Testis (tissue), 2 donors: ENCODE measurements at regions not wholly inside any gene's neighbourhood (a gene's known extent, or its start where the extent isn't known, plus 50 kb on each side); places are given as distances from the start of the nearest gene placed in this dataset.

Experiments used
- DNase-seq: peaks from one replicate; pipeline ENCODE4 v3.0.0-alpha.2; 2019
- H3K27ac ChIP-seq, 2 donors: fragments of 200-600 bp; sonication (generic); one replicate each; pipeline ENCODE4 v1.5.1; 2019
- H3K27me3 ChIP-seq: fragments of 200-600 bp; sonication (generic); one replicate; pipeline ENCODE4 v1.5.1; 2019
- H3K36me3 ChIP-seq: fragments of 200-600 bp; sonication (generic); one replicate; pipeline ENCODE4 v1.5.1; 2017; ENCODE audit warnings: low read depth; ENCODE audit errors: missing control alignments
- H3K4me1 ChIP-seq: fragments of 200-600 bp; sonication (generic); one replicate; pipeline ENCODE4 v1.5.1; 2019
- H3K4me3 ChIP-seq, 2 donors: fragments of 200-600 bp; sonication (generic); one replicate each; pipeline ENCODE4 v1.5.1; 2017 to 2019
- H3K9me3 ChIP-seq: fragments of 200-600 bp; sonication (generic); one replicate; pipeline ENCODE4 v1.5.1; 2017
- CTCF ChIP-seq, 3 experiments: fragments of 450-650 bp in 2 of 3; fragments of 200-600 bp in 1 of 3; sonication (generic) in 1 of 3; IDR thresholded peaks; one replicate each; pipeline ENCODE4 v1.5.1; 2016 to 2019; ENCODE audit warnings: antibody characterized with exemption in 3 of 3, mild to moderate bottlenecking in 2 of 3, moderate library complexity in 1 of 3
- POLR2A ChIP-seq: fragments of 450-650 bp; IDR thresholded peaks from one replicate; pipeline ENCODE4 v1.6.1; 2017; ENCODE audit warnings: antibody characterized with exemption, mild to moderate bottlenecking, moderate library complexity
- WGBS, 2 donors: methylation state at CpG; one replicate each; pipeline ENCODE4 v1.1.5; 2018; 5-methylcytosine and 5-hydroxymethylcytosine counted together
- intact Hi-C: fragments of 100-400 bp; cut with DNase I; formaldehyde crosslinking; loops from one replicate; pipeline ENCODE4 v1.15.1; 2023; ENCODE audit warnings: low total_unique reads

- intact Hi-C loops: no loop called here
- Histone ChIP-seq H3K9me3 (no peaks in the 10 kb centered on the region), H3K36me3 (no peaks in the 10 kb centered on the region), H3K27ac (no peak overlapping the region), H3K27me3 (no peaks in the 10 kb centered on the region), H3K4me3 (no peak overlapping the region), H3K4me1 (no peaks in the 10 kb centered on the region)
- 69 to 82% methylated on average over 3 of the region's 3 CpGs for WGBS, 2 donors
- no peak for DNase-seq
- TF ChIP-seq CTCF (IDR thresholded peaks at IDR 0.05): no peak
- no peak for TF ChIP-seq POLR2A
Measured at GRCh38 chr1:58030456-58030855, 516.1 kb downstream of the OMA1 start.

DNA sequence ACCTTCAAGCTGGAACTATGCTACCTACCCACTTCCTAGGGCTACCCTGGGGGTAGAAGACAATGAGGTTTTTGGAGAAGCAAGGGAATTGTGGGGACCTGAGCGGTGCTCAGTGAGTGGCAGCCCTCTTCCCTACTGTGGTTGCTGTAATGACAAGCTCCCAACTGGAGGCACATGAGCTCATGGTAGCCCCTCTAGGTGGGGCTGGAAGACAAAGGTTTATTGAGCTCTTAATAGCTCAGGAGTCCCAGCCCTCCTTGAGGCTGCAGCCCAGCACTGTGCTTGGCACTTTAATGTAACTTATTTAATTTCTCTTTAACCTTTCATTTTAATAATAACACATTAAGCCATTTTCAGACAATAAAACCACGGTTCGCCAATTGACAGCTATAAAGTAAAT lies 528.9 kb downstream of the OMA1 start:
- TF ChIP-seq CTCF (IDR thresholded peaks at IDR 0.05) (no peak), POLR2A (no peak)
- no peak for DNase-seq
- WGBS, 2 donors: 93 to 94% methylated on average over 3 of the region's 3 CpGs
- H3K9me3 ChIP-seq: no peaks in the 10 kb centered on the region
- H3K36me3 ChIP-seq: no peaks in the 10 kb centered on the region
- H3K4me1 ChIP-seq: no peaks in the 10 kb centered on the region
- H3K27ac ChIP-seq: no peak overlapping the region
- intact Hi-C loops: no loop called here
- H3K4me3 ChIP-seq: no peak overlapping the region
- no peaks in the 10 kb centered on the region for H3K27me3 ChIP-seq

DNA sequence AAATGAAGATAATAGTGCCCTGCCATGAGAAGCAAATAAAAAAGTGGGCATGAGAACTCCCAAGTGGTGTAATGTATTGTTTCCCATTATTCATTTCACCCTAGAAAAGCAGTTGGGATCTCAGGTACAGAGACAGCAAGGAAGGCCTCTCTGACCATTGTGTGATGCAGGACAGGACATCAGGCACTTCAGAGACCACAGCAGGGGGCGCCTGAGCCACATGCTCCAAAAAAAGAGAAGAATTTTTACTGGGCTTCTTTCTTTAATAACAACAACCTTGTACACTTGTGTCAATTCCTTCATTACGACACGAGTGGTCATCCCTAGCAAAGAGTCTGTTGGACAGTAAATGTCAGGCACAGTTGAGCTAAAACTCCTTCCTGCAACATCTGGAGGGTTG lies 533.3 kb downstream of the OMA1 start:
- no peak for TF ChIP-seq CTCF (IDR thresholded peaks at IDR 0.05)
- no peak for TF ChIP-seq POLR2A
- H3K4me1 ChIP-seq: no peaks in the 10 kb centered on the region

DNA sequence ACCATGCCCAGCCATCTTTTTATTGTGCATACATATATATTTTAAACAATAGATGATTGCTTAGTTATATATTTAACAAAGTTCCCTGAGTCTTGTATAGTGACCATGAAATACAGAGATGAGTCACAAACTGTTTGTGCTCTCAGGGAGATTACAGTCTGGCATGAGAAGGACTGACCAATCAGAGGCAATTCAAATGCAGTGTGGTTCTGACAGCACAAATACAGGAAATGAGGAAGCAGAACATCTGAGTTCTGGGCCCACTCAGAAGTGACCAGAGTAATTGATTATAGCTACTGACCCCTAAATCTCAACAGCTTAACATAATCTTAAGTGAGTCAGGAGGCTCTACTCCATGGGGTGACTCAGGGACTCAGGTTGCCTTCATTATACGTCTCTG lies 534.5 kb downstream of the OMA1 start:
- H3K27me3 ChIP-seq: no peaks in the 10 kb centered on the region
- no peaks in the 10 kb centered on the region for H3K36me3 ChIP-seq
- no peak overlapping the region for H3K4me3 ChIP-seq
- intact Hi-C loops: no loop called here
- DNase-seq: no peak
- 86 to 100% methylated on average over 1 of the region's 1 CpG for WGBS, 2 donors
- H3K27ac ChIP-seq: no peak overlapping the region
- no peaks in the 10 kb centered on the region for H3K9me3 ChIP-seq
- TF ChIP-seq CTCF (IDR thresholded peaks at IDR 0.05): no peak
- TF ChIP-seq POLR2A: no peak
- no peaks in the 10 kb centered on the region for H3K4me1 ChIP-seq

More for the DNA sequence above, 533.3 kb downstream of the OMA1 start:
- H3K36me3 ChIP-seq: no peaks in the 10 kb centered on the region
- no peaks in the 10 kb centered on the region for H3K27me3 ChIP-seq
- WGBS, 2 donors: 71 to 88% methylated on average over 3 of the region's 3 CpGs
- no peak overlapping the region for H3K27ac ChIP-seq
- intact Hi-C loops: no loop called here
- no peak overlapping the region for H3K4me3 ChIP-seq
- DNase-seq: no peak
- H3K9me3 ChIP-seq: no peaks in the 10 kb centered on the region

GRCh38 chr1:58006421-58007046 lies 540.0 kb downstream of the OMA1 start:
- no peaks in the 10 kb centered on the region for H3K4me1 ChIP-seq
- no peak for TF ChIP-seq CTCF (IDR thresholded peaks at IDR 0.05)
- TF ChIP-seq POLR2A: no peak

More at GRCh38 chr1:58006421-58007046, 540.0 kb downstream of the OMA1 start:
- Histone ChIP-seq H3K36me3 (no peaks in the 10 kb centered on the region), H3K27ac (no peak overlapping the region), H3K4me3 (no peak overlapping the region), H3K9me3 (no peaks in the 10 kb centered on the region), H3K27me3 (no peaks in the 10 kb centered on the region)
- intact Hi-C loops: no loop called here
- 84 to 90% methylated on average over 4 of the region's 4 CpGs for WGBS, 2 donors
- no peak for DNase-seq
